Suprapubic skin (tissue), 4 donors: ENCODE measurements at regions not wholly inside any gene's neighbourhood (a gene's known extent, or its start where the extent isn't known, plus 50 kb on each side); places are given as distances from the start of the nearest gene placed in this dataset.

Experiments used
- DNase-seq, 2 donors: peaks; one replicate each; pipeline ENCODE4 v3.0.0-alpha.2; 2019; ENCODE audit warnings: low spot score in 2 of 2
- H3K27ac ChIP-seq: fragments of 200-600 bp; sonication (generic); one replicate; pipeline ENCODE4 v1.5.1; 2019
- H3K27me3 ChIP-seq: fragments of 200-600 bp; sonication (generic); one replicate; pipeline ENCODE4 v1.5.1; 2019
- H3K36me3 ChIP-seq: fragments of 200-600 bp; sonication (generic); one replicate; pipeline ENCODE4 v1.5.1; 2019
- H3K4me1 ChIP-seq: fragments of 200-600 bp; sonication (generic); one replicate; pipeline ENCODE4 v1.5.1; 2019
- H3K4me3 ChIP-seq: fragments of 200-600 bp; sonication (generic); one replicate; pipeline ENCODE4 v1.5.1; 2019; ENCODE audit warnings: mild to moderate bottlenecking
- H3K9me3 ChIP-seq: fragments of 200-600 bp; sonication (generic); one replicate; pipeline ENCODE4 v1.5.1; 2019
- EP300 ChIP-seq: sonication (generic); formaldehyde crosslinking; IDR thresholded peaks from one replicate; pipeline ENCODE4 v1.6.1; 2017; ENCODE audit warnings: antibody characterized with exemption
- POLR2A ChIP-seq, 2 donors: fragments of 450-650 bp; IDR thresholded peaks; one replicate each; pipeline ENCODE4 v1.6.1; 2017; ENCODE audit warnings: antibody characterized with exemption in 2 of 2, mild to moderate bottlenecking in 2 of 2, moderate library complexity in 2 of 2
- POLR2AphosphoS5 ChIP-seq, 3 donors: sonication (generic); formaldehyde crosslinking; IDR thresholded peaks; one replicate each; pipeline ENCODE4 v1.6.1; 2017; ENCODE audit warnings: antibody characterized with exemption in 3 of 3
- WGBS: methylation state at CpG from one replicate; pipeline ENCODE4 v1.1.5; 2018; 5-methylcytosine and 5-hydroxymethylcytosine counted together
- TF ChIP-seq, protein P1 (sequence below), 2 donors: fragments of 200-600 bp in 1 of 2; fragments of 450-650 bp in 1 of 2; sonication (generic) in 1 of 2; IDR thresholded peaks; one replicate each; pipeline ENCODE4 v1.5.1; 2016 to 2019; ENCODE audit warnings: antibody characterized with exemption in 2 of 2, mild to moderate bottlenecking in 1 of 2, moderate library complexity in 1 of 2

DNA sequence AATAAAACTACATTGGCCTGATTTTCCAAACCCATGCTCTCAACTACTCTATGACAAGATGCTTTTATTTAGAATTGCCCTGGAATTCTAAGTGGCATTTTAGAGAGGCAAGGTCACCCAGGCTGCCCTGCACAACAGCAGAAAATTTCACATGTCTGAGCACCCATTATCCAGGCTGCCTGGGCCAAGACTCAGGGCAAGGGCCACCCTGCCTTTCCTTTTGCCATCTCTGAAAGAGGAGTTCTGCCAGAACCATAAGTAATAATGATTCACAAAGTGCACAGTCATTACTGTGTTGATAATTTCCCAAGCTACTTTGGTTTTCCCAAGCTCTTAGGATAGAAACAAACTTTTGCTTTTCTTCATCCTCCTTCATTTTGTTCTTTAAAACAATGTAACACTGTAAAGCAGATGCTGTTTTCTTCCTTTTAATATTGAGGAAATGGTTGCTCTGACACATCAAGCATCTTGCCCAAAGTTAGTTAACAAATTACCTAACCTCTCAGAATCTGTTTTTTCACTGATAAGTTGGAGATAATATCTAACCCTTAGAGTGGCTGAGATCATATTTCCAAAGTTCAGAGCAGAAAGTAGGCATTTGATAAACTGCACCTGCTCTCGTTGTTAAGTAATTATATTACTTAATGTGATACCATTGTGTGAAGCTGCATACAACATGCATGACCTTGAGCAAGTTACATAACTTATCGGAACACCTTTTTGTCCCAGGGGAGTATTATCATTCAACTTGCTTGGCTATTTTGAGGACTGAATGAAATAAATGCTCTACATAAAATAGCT lies 325.6 kb downstream of the PRELID2 start:
- peaks cover 10% of the 10 kb centered on the region for H3K4me1 ChIP-seq

GRCh38 chr5:145506185-145506850 lies 328.8 kb downstream of the PRELID2 start:
- Histone ChIP-seq H3K9me3 (no peaks in the 10 kb centered on the region), H3K4me1 (peaks cover 10% of the 10 kb centered on the region), H3K27me3 (no peaks in the 10 kb centered on the region), H3K36me3 (no peaks in the 10 kb centered on the region), H3K27ac (no peak overlapping the region), H3K4me3 (no peak overlapping the region)
- 90% methylated on average over 3 of the region's 3 CpGs for WGBS
- TF ChIP-seq EP300 (no peak), POLR2A (IDR thresholded peaks at IDR 0.05) (no peak), POLR2AphosphoS5 (IDR thresholded peaks at IDR 0.05) (no peak)
- TF ChIP-seq, protein P1, sequence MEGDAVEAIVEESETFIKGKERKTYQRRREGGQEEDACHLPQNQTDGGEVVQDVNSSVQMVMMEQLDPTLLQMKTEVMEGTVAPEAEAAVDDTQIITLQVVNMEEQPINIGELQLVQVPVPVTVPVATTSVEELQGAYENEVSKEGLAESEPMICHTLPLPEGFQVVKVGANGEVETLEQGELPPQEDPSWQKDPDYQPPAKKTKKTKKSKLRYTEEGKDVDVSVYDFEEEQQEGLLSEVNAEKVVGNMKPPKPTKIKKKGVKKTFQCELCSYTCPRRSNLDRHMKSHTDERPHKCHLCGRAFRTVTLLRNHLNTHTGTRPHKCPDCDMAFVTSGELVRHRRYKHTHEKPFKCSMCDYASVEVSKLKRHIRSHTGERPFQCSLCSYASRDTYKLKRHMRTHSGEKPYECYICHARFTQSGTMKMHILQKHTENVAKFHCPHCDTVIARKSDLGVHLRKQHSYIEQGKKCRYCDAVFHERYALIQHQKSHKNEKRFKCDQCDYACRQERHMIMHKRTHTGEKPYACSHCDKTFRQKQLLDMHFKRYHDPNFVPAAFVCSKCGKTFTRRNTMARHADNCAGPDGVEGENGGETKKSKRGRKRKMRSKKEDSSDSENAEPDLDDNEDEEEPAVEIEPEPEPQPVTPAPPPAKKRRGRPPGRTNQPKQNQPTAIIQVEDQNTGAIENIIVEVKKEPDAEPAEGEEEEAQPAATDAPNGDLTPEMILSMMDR (IDR thresholded peaks at IDR 0.05), result no peak
- DNase-seq, result no peak

More for the DNA sequence above, 325.6 kb downstream of the PRELID2 start:
- Histone ChIP-seq H3K9me3 (no peaks in the 10 kb centered on the region), H3K36me3 (no peaks in the 10 kb centered on the region), H3K4me3 (no peak overlapping the region), H3K27me3 (no peaks in the 10 kb centered on the region), H3K27ac (no peak overlapping the region)
- TF ChIP-seq EP300, result no peak
- TF ChIP-seq, protein P1 (IDR thresholded peaks at IDR 0.05), result no peak
- TF ChIP-seq POLR2AphosphoS5 (IDR thresholded peaks at IDR 0.05), result no peak
- TF ChIP-seq POLR2A (IDR thresholded peaks at IDR 0.05), result no peak
- 56% methylated on average over 2 of the region's 2 CpGs for WGBS
- DNase-seq, result no peak

DNA sequence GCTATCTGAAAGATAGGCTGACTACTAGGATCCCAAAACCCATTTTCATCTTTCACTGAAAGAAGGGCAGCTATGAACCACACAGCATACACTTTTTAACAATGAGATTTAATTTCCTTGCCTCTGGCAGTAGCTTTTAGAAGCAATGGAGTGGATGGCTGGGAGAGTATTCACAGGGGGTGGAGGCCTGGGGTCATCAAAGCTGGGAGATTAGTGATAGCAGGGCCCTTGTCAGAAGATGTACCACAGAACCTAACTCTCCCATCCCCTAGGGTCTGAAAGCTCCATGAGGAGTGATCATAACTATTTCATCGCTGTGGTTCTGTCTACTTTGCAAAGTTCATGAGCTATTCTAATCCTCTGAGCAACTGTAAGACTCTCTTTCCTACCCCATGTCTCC lies 332.2 kb downstream of the PRELID2 start:
- H3K4me3 ChIP-seq, result no peak overlapping the region
- no peak for DNase-seq
- H3K9me3 ChIP-seq, result no peaks in the 10 kb centered on the region
- H3K4me1 ChIP-seq, result no peaks in the 10 kb centered on the region
- no peak for TF ChIP-seq POLR2AphosphoS5 (IDR thresholded peaks at IDR 0.05)
- TF ChIP-seq POLR2A (IDR thresholded peaks at IDR 0.05), result no peak
- H3K27me3 ChIP-seq, result no peaks in the 10 kb centered on the region
- WGBS, result 100% methylated on average over 1 of the region's 1 CpG
- H3K27ac ChIP-seq, result no peak overlapping the region
- no peaks in the 10 kb centered on the region for H3K36me3 ChIP-seq

DNA sequence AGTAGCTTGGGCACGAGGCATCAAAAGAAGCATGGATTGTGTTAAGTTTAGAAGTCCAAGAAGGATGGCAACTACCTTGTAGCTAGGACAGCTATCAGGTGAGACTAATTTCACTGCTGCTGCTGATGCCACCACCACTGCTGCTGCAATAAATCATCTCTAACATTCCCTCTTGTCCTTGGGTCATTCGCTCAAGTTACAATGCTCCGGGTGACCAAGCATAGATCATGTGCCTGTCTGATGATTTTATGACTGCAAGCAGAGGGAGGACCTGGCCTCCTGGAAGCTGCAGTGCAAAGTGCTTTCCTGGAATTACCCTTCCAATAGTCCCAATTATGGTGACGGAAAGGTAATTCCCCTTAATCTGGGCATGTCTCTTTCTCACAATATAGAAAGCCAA lies 334.4 kb downstream of the PRELID2 start:
- Histone ChIP-seq H3K4me1 (peaks cover 5% of the 10 kb centered on the region), H3K27me3 (no peaks in the 10 kb centered on the region), H3K9me3 (no peaks in the 10 kb centered on the region), H3K27ac (no peak overlapping the region), H3K4me3 (no peak overlapping the region), H3K36me3 (no peaks in the 10 kb centered on the region)
- DNase-seq, result no peak
- TF ChIP-seq, protein P1 (IDR thresholded peaks at IDR 0.05), result no peak
- TF ChIP-seq POLR2A (IDR thresholded peaks at IDR 0.05) (no peak), POLR2AphosphoS5 (IDR thresholded peaks at IDR 0.05) (no peak), EP300 (no peak)
- WGBS, result 85% methylated on average over 4 of the region's 4 CpGs

GRCh38 chr5:145499483-145499882 lies 335.7 kb downstream of the PRELID2 start:
- H3K4me3 ChIP-seq, result no peak overlapping the region
- TF ChIP-seq POLR2A (IDR thresholded peaks at IDR 0.05) (no peak), POLR2AphosphoS5 (IDR thresholded peaks at IDR 0.05) (no peak), EP300 (no peak)
- TF ChIP-seq, protein P1 (IDR thresholded peaks at IDR 0.05), result no peak
- no peaks in the 10 kb centered on the region for H3K9me3 ChIP-seq
- 25% methylated on average over 4 of the region's 4 CpGs for WGBS
- no peaks in the 10 kb centered on the region for H3K36me3 ChIP-seq
- no peaks in the 10 kb centered on the region for H3K27me3 ChIP-seq
- H3K4me1 ChIP-seq, result peaks cover 6% of the 10 kb centered on the region
- H3K27ac ChIP-seq, result no peak overlapping the region
- DNase-seq, result no peak
